ENCODE measurements at regions not wholly inside any gene's neighbourhood (a gene's known extent, or its start where the extent isn't known, plus 50 kb on each side); places are given as distances from the start of the nearest gene placed in this dataset.
A peak's percentile ranks its signal among the peaks of the same experiment; 100 is the strongest.

DNA sequence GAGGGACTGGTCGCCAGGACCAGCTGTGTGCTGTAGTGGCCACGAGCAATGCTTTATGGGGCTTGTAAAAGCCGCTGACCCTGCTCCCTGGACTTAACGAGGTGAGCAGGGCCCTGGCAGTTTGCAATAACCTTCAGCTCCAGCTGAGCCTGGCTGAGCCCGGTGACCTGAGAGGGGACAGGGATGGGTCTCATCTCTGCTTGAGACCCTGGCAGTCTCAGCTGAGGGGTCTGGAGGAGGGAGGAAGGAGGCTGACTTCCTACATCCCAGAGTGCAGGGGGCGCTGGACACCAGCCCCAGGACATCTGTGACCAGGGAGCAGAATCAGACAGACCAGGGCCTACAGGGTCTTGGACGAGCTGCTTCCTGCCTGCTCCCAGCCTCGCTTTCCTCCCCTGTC is 277.5 kb upstream of the MVB12B start:
- in situ Hi-C loops (cut with MboI) = no loop called here
- no peak overlapping the region for H3K4me2 ChIP-seq (ENCODE audit: insufficient read depth, low read length)
- no peak for DNase-seq (ENCODE audit: extremely low read depth in 1 of 4, low spot score in 3 of 4)
- ATAC-seq = peak; percentile 61
- H3K27ac ChIP-seq (ENCODE audit: extremely low read depth, low read depth, low read length) = no peak overlapping the region
- H3K9me3 ChIP-seq (replicated peaks; ENCODE audit: control insufficient read depth, insufficient read depth, low read depth, low read length) = no peaks in the 10 kb centered on the region
- H3K9me1 ChIP-seq (ENCODE audit: control insufficient read depth, insufficient read depth, low read length) = no peaks in the 10 kb centered on the region
- no peak overlapping the region for H2AFZ ChIP-seq (ENCODE audit: low read depth, low read length)
- H3K9ac ChIP-seq (ENCODE audit: insufficient read depth in 1 of 2, low read depth in 2 of 2, low read length in 2 of 2) = 0 out of 4 replicates have a peak overlapping the region, but pooled peaks of 1 of the 2 experiments have one; percentile 23
- no peaks in the 10 kb centered on the region for H3K36me3 ChIP-seq (ENCODE audit: control insufficient read depth, insufficient read depth, low read length)
- H3K27me3 ChIP-seq (ENCODE audit: control insufficient read depth in 2 of 2, insufficient read depth in 2 of 2, low read length in 2 of 2) = peaks cover 0 to 34% of the 10 kb centered on the region in 2 experiments; a peak in 2 of 5 replicates
- ChIA-PET CTCF (ENCODE audit: low intra/inter-chr PET ratio) (no interaction called here), POLR2A (interaction anchor here (0.6 kb wide), 1 partner anchor 34 kb away, joined by 3 read pairs; no protein-coding TSS in a partner anchor)
- TF ChIP-seq ZNF766 (CRISPR knock-in tag; conservative IDR thresholded peaks at IDR 0.05) (no peak), ZNF551 (CRISPR knock-in tag; IDR thresholded peaks at IDR 0.05) (no peak), ZNF274 (IDR thresholded peaks at IDR 0.05; ENCODE audit: borderline replicate concordance, low read depth, low read length) (no peak), MAFK (IDR thresholded peaks at IDR 0.05; ENCODE audit: low read length) (no peak), BDP1 (IDR thresholded peaks at IDR 0.05; ENCODE audit: insufficient read depth, insufficient read length) (no peak), KAT7 (CRISPR knock-in tag; IDR thresholded peaks at IDR 0.05; ENCODE audit: borderline replicate concordance) (no peak), LCOR (CRISPR knock-in tag; IDR thresholded peaks at IDR 0.05) (no peak), DPF2 (IDR thresholded peaks at IDR 0.05) (no peak), RBM22 (IDR thresholded peaks at IDR 0.05; ENCODE audit: low read depth, low read length, poor library complexity, severe bottlenecking) (no peak), CBFA2T3 (IDR thresholded peaks at IDR 0.05) (no peak), FOXJ2 (tag; IDR thresholded peaks at IDR 0.05) (no peak), MYC (IDR thresholded peaks at IDR 0.05; ENCODE audit: low read depth, low read length) (no peak), MYC (CRISPR knock-in tag; IDR thresholded peaks at IDR 0.05; ENCODE audit: borderline replicate concordance, low read depth) (no peak), HOXB6 (CRISPR knock-in tag; IDR thresholded peaks at IDR 0.05; ENCODE audit: borderline replicate concordance) (no peak), PHTF2 (CRISPR knock-in tag; IDR thresholded peaks at IDR 0.05) (no peak), SMARCC2 (IDR thresholded peaks at IDR 0.05; ENCODE audit: low read depth) (no peak)
- TF ChIP-seq, protein P1, sequence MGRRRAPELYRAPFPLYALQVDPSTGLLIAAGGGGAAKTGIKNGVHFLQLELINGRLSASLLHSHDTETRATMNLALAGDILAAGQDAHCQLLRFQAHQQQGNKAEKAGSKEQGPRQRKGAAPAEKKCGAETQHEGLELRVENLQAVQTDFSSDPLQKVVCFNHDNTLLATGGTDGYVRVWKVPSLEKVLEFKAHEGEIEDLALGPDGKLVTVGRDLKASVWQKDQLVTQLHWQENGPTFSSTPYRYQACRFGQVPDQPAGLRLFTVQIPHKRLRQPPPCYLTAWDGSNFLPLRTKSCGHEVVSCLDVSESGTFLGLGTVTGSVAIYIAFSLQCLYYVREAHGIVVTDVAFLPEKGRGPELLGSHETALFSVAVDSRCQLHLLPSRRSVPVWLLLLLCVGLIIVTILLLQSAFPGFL (CRISPR knock-in tag; IDR thresholded peaks at IDR 0.05) = no peak
- TF ChIP-seq, protein P2, sequence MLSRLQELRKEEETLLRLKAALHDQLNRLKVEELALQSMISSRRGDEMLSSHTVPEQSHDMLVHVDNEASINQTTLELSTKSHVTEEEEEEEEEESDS (CRISPR knock-in tag; IDR thresholded peaks at IDR 0.05) = no peak
- TF ChIP-seq, protein P3, sequence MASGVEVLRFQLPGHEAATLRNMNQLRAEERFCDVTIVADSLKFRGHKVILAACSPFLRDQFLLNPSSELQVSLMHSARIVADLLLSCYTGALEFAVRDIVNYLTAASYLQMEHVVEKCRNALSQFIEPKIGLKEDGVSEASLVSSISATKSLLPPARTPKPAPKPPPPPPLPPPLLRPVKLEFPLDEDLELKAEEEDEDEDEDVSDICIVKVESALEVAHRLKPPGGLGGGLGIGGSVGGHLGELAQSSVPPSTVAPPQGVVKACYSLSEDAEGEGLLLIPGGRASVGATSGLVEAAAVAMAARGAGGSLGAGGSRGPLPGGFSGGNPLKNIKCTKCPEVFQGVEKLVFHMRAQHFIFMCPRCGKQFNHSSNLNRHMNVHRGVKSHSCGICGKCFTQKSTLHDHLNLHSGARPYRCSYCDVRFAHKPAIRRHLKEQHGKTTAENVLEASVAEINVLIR (CRISPR knock-in tag; IDR thresholded peaks at IDR 0.05) = no peak
- TF ChIP-seq, protein P4, sequence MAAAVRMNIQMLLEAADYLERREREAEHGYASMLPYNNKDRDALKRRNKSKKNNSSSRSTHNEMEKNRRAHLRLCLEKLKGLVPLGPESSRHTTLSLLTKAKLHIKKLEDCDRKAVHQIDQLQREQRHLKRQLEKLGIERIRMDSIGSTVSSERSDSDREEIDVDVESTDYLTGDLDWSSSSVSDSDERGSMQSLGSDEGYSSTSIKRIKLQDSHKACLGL (CRISPR knock-in tag; IDR thresholded peaks at IDR 0.05; ENCODE audit: borderline replicate concordance, poor library complexity, severe bottlenecking) = no peak
- FAIRE-seq = no peak
- H3K4me3 ChIP-seq = no peak overlapping the region
- 2% methylated on average over 8 of the region's 8 CpGs for WGBS (ENCODE audit: insufficient coverage, low coverage, missing lambda C conversion rate)
- H3K4me1 ChIP-seq (replicated peaks in 1 of 2; ENCODE audit: control insufficient read depth in 2 of 2, insufficient read depth in 2 of 2, low read length in 2 of 2) = peaks cover 0 to 3% of the 10 kb centered on the region in 2 experiments; a peak in 1 of 5 replicates
- no peaks in the 10 kb centered on the region for H3K79me2 ChIP-seq (ENCODE audit: control insufficient read depth, insufficient read depth, low read length)
- no peaks in the 10 kb centered on the region; the same call in 1 of the 2 replicates for H4K20me1 ChIP-seq (replicated peaks; ENCODE audit: control insufficient read depth, insufficient read depth, low read length)
- BruUV-seq (replicated peaks) = no TSS peak
- intact Hi-C loops (cut with micrococcal nuclease) = no loop called here

Data from K562 (cell line).